ENCODE measurements at regions not wholly inside any gene's neighbourhood (a gene's known extent, or its start where the extent isn't known, plus 50 kb on each side); places are given as distances from the start of the nearest gene placed in this dataset.

DNA sequence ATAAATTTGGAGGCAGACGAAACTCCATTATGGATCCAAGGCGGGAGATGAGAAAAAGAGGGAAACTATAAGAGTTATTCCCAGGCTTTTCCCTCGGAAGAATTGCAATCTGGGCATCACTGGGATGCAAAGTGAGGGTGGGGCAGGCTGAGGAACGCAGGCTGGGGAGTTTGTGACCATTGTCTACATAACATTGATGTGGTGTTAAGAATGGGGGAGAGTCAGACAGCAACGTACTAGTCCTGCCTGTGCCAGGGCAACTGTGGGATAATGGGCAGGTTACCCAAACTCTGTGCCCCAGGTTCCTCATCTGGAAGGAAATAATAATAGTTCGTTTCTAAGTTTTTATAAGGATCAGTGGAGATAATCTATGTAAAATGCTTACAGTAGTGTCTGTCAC is 84.4 kb upstream of the SIX2 start:
- H3K9me3 ChIP-seq (ENCODE audit: low read length) = no peaks in the 10 kb centered on the region
- H3K9ac ChIP-seq (ENCODE audit: low read length) = no peak overlapping the region
- no peaks in the 10 kb centered on the region for H3K27me3 ChIP-seq (ENCODE audit: insufficient read depth, low read depth, low read length)
- TF ChIP-seq EP300 (conservative IDR thresholded peaks at IDR 0.05; ENCODE audit: poor library complexity, severe bottlenecking) (no peak), TAF1 (IDR thresholded peaks at IDR 0.05; ENCODE audit: low read depth) (no peak), RAD21 (conservative IDR thresholded peaks at IDR 0.05) (no peak), SMC3 (conservative IDR thresholded peaks at IDR 0.05; ENCODE audit: poor library complexity) (no peak), POLR2AphosphoS5 (IDR thresholded peaks at IDR 0.05) (no peak), MXI1 (conservative IDR thresholded peaks at IDR 0.05; ENCODE audit: poor library complexity, severe bottlenecking) (no peak), EZH2 (IDR thresholded peaks at IDR 0.05; ENCODE audit: borderline replicate concordance, insufficient read depth, low read length, poor library complexity, severe bottlenecking) (no peak)
- TF ChIP-seq, protein P1, sequence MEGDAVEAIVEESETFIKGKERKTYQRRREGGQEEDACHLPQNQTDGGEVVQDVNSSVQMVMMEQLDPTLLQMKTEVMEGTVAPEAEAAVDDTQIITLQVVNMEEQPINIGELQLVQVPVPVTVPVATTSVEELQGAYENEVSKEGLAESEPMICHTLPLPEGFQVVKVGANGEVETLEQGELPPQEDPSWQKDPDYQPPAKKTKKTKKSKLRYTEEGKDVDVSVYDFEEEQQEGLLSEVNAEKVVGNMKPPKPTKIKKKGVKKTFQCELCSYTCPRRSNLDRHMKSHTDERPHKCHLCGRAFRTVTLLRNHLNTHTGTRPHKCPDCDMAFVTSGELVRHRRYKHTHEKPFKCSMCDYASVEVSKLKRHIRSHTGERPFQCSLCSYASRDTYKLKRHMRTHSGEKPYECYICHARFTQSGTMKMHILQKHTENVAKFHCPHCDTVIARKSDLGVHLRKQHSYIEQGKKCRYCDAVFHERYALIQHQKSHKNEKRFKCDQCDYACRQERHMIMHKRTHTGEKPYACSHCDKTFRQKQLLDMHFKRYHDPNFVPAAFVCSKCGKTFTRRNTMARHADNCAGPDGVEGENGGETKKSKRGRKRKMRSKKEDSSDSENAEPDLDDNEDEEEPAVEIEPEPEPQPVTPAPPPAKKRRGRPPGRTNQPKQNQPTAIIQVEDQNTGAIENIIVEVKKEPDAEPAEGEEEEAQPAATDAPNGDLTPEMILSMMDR (IDR thresholded peaks at IDR 0.05; ENCODE audit: poor library complexity, severe bottlenecking) = no peak
- TF ChIP-seq, protein P2, sequence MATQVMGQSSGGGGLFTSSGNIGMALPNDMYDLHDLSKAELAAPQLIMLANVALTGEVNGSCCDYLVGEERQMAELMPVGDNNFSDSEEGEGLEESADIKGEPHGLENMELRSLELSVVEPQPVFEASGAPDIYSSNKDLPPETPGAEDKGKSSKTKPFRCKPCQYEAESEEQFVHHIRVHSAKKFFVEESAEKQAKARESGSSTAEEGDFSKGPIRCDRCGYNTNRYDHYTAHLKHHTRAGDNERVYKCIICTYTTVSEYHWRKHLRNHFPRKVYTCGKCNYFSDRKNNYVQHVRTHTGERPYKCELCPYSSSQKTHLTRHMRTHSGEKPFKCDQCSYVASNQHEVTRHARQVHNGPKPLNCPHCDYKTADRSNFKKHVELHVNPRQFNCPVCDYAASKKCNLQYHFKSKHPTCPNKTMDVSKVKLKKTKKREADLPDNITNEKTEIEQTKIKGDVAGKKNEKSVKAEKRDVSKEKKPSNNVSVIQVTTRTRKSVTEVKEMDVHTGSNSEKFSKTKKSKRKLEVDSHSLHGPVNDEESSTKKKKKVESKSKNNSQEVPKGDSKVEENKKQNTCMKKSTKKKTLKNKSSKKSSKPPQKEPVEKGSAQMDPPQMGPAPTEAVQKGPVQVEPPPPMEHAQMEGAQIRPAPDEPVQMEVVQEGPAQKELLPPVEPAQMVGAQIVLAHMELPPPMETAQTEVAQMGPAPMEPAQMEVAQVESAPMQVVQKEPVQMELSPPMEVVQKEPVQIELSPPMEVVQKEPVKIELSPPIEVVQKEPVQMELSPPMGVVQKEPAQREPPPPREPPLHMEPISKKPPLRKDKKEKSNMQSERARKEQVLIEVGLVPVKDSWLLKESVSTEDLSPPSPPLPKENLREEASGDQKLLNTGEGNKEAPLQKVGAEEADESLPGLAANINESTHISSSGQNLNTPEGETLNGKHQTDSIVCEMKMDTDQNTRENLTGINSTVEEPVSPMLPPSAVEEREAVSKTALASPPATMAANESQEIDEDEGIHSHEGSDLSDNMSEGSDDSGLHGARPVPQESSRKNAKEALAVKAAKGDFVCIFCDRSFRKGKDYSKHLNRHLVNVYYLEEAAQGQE (IDR thresholded peaks at IDR 0.05; ENCODE audit: borderline replicate concordance) = no peak
- no peaks in the 10 kb centered on the region for H3K9me2 ChIP-seq (ENCODE audit: insufficient read depth, low read length)
- H2AFZ ChIP-seq (ENCODE audit: low read depth, low read length) = no peak overlapping the region
- no peaks in the 10 kb centered on the region for H4K20me1 ChIP-seq (ENCODE audit: insufficient read depth)
- H3K4me2 ChIP-seq (ENCODE audit: low read length) = no peak overlapping the region
- no peaks in the 10 kb centered on the region for H3F3A ChIP-seq (ENCODE audit: insufficient read depth, low read length, poor library complexity, severe bottlenecking)
- no peak overlapping the region for H3K4me3 ChIP-seq (ENCODE audit: low read length)
- H3K79me2 ChIP-seq (replicated peaks; ENCODE audit: insufficient read depth, low read length) = no peaks in the 10 kb centered on the region
- H3K36me3 ChIP-seq (ENCODE audit: insufficient read depth, low read length) = no peaks in the 10 kb centered on the region
- no peak overlapping the region for H3K27ac ChIP-seq (ENCODE audit: low read length)

DNA sequence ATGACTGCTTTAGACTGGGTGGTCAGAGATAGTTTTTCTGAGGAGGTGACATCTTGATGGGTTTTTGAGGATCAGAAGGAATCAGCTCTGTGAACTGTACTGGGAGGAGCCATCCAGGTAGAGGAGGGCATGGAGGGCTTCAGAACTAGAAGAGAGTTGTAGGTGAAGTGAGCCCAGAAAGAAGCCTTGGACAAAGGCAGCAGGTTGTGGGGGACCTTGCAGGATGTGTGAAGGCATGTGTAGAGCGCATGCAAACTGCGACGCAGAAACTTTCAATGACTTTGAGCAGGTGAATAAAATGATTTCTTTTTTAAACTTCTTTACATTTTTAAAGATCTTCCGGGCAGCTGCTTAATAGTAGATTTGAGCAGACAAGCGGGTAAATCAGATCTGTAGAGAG is 83.9 kb upstream of the SIX2 start:
- H4K20me1 ChIP-seq (ENCODE audit: insufficient read depth) = no peaks in the 10 kb centered on the region
- no peaks in the 10 kb centered on the region for H3K9me2 ChIP-seq (ENCODE audit: insufficient read depth, low read length)
- no peak overlapping the region for H3K4me3 ChIP-seq (ENCODE audit: low read length)
- no peaks in the 10 kb centered on the region for H3F3A ChIP-seq (ENCODE audit: insufficient read depth, low read length, poor library complexity, severe bottlenecking)
- H3K79me2 ChIP-seq (replicated peaks; ENCODE audit: insufficient read depth, low read length) = no peaks in the 10 kb centered on the region
- no peak overlapping the region for H2AFZ ChIP-seq (ENCODE audit: low read depth, low read length)
- H3K27ac ChIP-seq (ENCODE audit: low read length) = no peak overlapping the region
- H3K27me3 ChIP-seq (ENCODE audit: insufficient read depth, low read depth, low read length) = no peaks in the 10 kb centered on the region
- H3K9ac ChIP-seq (ENCODE audit: low read length) = no peak overlapping the region
- TF ChIP-seq EP300 (conservative IDR thresholded peaks at IDR 0.05; ENCODE audit: poor library complexity, severe bottlenecking) (no peak), SMC3 (conservative IDR thresholded peaks at IDR 0.05; ENCODE audit: poor library complexity) (no peak), MXI1 (conservative IDR thresholded peaks at IDR 0.05; ENCODE audit: poor library complexity, severe bottlenecking) (no peak), POLR2AphosphoS5 (IDR thresholded peaks at IDR 0.05) (no peak), EZH2 (IDR thresholded peaks at IDR 0.05; ENCODE audit: borderline replicate concordance, insufficient read depth, low read length, poor library complexity, severe bottlenecking) (no peak), RAD21 (conservative IDR thresholded peaks at IDR 0.05) (no peak), TAF1 (IDR thresholded peaks at IDR 0.05; ENCODE audit: low read depth) (no peak)
- TF ChIP-seq, protein P2 (IDR thresholded peaks at IDR 0.05; ENCODE audit: borderline replicate concordance) = no peak
- TF ChIP-seq, protein P1 (IDR thresholded peaks at IDR 0.05; ENCODE audit: poor library complexity, severe bottlenecking) = no peak
- H3K36me3 ChIP-seq (ENCODE audit: insufficient read depth, low read length) = no peaks in the 10 kb centered on the region
- no peaks in the 10 kb centered on the region for H3K9me3 ChIP-seq (ENCODE audit: low read length)
- H3K4me2 ChIP-seq (ENCODE audit: low read length) = no peak overlapping the region
